Thoracic aorta (tissue), 2 donors: ENCODE measurements at regions not wholly inside any gene's neighbourhood (a gene's known extent, or its start where the extent isn't known, plus 50 kb on each side); places are given as distances from the start of the nearest gene placed in this dataset.

Experiments
- ATAC-seq: fragments of 150-250 bp; one replicate; pipeline ENCODE4 v1.8.0; 2017; ENCODE audit warnings: low read depth; ENCODE audit not compliant: insufficient number of reproducible peaks, low FRiP score
- DNase-seq: peaks from one replicate; pipeline ENCODE4 v3.0.0-alpha.2; 2020; ENCODE audit warnings: low spot score
- H3K27ac ChIP-seq, 2 donors: fragments of 200-600 bp; sonication (generic); 1 replicate in 1 of 2; 2 replicates in 1 of 2; pipeline ENCODE4 v1.5.1; 2016; ENCODE audit warnings: mild to moderate bottlenecking in 2 of 2, moderate library complexity in 2 of 2
- H3K27me3 ChIP-seq: fragments of 200-600 bp; sonication (generic); replicated peaks from 2 replicates; pipeline ENCODE4 v1.6.0; 2016; ENCODE audit warnings: mild to moderate bottlenecking; ENCODE audit not compliant: insufficient read depth
- H3K36me3 ChIP-seq: fragments of 200-600 bp; sonication (generic); one replicate; pipeline ENCODE4 v1.5.1; 2016
- H3K4me1 ChIP-seq, 2 donors: fragments of 200-600 bp; sonication (generic); 1 replicate in 1 of 2; 2 replicates in 1 of 2; pipeline versions ENCODE4 v1.5.1 to v1.6.0; 2016; ENCODE audit warnings: low read depth in 2 of 2, mild to moderate bottlenecking in 1 of 2; ENCODE audit not compliant: control insufficient read depth in 1 of 2
- H3K4me3 ChIP-seq: fragments of 200-600 bp; sonication (generic); 2 replicates; pipeline ENCODE4 v1.5.1; 2016; ENCODE audit warnings: mild to moderate bottlenecking
- H3K9me3 ChIP-seq: fragments of 200-600 bp; sonication (generic); 2 replicates; pipeline ENCODE4 v1.5.1; 2016
- CTCF ChIP-seq: fragments of 200-600 bp; sonication (generic); IDR thresholded peaks from one replicate; pipeline ENCODE4 v1.5.1; 2019; ENCODE audit warnings: antibody characterized with exemption

- Histone ChIP-seq H3K4me1 (peaks cover 0 to 3% of the 10 kb centered on the region in 2 donors), H3K9me3 (no peaks in the 10 kb centered on the region), H3K4me3 (no peak overlapping the region), H3K27ac (no peak overlapping the region), H3K36me3 (no peaks in the 10 kb centered on the region), H3K27me3 (no peaks in the 10 kb centered on the region)
- no peak for TF ChIP-seq CTCF
- DNase-seq, result no peak
- no peak for ATAC-seq
Observed at GRCh38 chr3:157836022-157836421, 270.2 kb downstream of the SHOX2 start.

GRCh38 chr3:157832588-157832987, 273.6 kb downstream of the SHOX2 start:
- Histone ChIP-seq H3K9me3 (peaks cover 16% of the 10 kb centered on the region), H3K4me3 (no peak overlapping the region), H3K4me1 (no peaks in the 10 kb centered on the region), H3K27me3 (no peaks in the 10 kb centered on the region), H3K27ac (no peak overlapping the region), H3K36me3 (no peaks in the 10 kb centered on the region)
- DNase-seq, result no peak
- no peak for TF ChIP-seq CTCF
- no peak for ATAC-seq

GRCh38 chr3:157830556-157831236, 275.5 kb downstream of the SHOX2 start:
- Histone ChIP-seq H3K36me3 (no peaks in the 10 kb centered on the region), H3K4me3 (no peak overlapping the region), H3K9me3 (peaks cover 16% of the 10 kb centered on the region), H3K4me1 (no peaks in the 10 kb centered on the region), H3K27me3 (no peaks in the 10 kb centered on the region), H3K27ac (no peak overlapping the region)
- no peak for DNase-seq
- TF ChIP-seq CTCF, result no peak
- no peak for ATAC-seq

GRCh38 chr3:157829786-157830185, 276.4 kb downstream of the SHOX2 start:
- H3K36me3 ChIP-seq, result no peaks in the 10 kb centered on the region
- no peak overlapping the region for H3K27ac ChIP-seq
- no peak for ATAC-seq
- DNase-seq, result no peak
- no peak overlapping the region for H3K4me3 ChIP-seq
- H3K4me1 ChIP-seq, result no peaks in the 10 kb centered on the region
- H3K9me3 ChIP-seq, result peaks cover 16% of the 10 kb centered on the region
- H3K27me3 ChIP-seq, result no peaks in the 10 kb centered on the region
- no peak for TF ChIP-seq CTCF

- no peaks in the 10 kb centered on the region for H3K36me3 ChIP-seq
- TF ChIP-seq CTCF, result no peak
- no peaks in the 10 kb centered on the region for H3K4me1 ChIP-seq
- DNase-seq (no peak), ATAC-seq (no peak)
- no peak overlapping the region for H3K27ac ChIP-seq
- no peaks in the 10 kb centered on the region for H3K27me3 ChIP-seq
- no peak overlapping the region for H3K4me3 ChIP-seq
- peaks cover 14% of the 10 kb centered on the region for H3K9me3 ChIP-seq
Observed at GRCh38 chr3:157824281-157824680, 281.9 kb downstream of the SHOX2 start.
